Coronary artery (tissue), 2 donors: ENCODE measurements at regions not wholly inside any gene's neighbourhood (a gene's known extent, or its start where the extent isn't known, plus 50 kb on each side); places are given as distances from the start of the nearest gene placed in this dataset.
"Not testable (repeated sequence)": the region's sequence is repeated elsewhere in the genome, so short reads cannot be mapped to it uniquely, and the experiment has no call there.

Experiments used
- DNase-seq: peaks from one replicate; pipeline ENCODE4 v3.0.0-alpha.2; 2017; ENCODE audit warnings: low spot score
- H3K27ac ChIP-seq, 2 donors: fragments of 200-600 bp; sonication (generic); one replicate each; pipeline ENCODE4 v1.5.1; 2016 to 2019
- H3K4me3 ChIP-seq: fragments of 200-600 bp; sonication (generic); 2 replicates; pipeline ENCODE4 v1.5.1; 2016; ENCODE audit warnings: mild to moderate bottlenecking, moderate library complexity
- TF ChIP-seq, protein P1 (sequence below): fragments of 200-600 bp; sonication (generic); IDR thresholded peaks from one replicate; pipeline ENCODE4 v1.5.1; 2019; ENCODE audit warnings: antibody characterized with exemption

DNA sequence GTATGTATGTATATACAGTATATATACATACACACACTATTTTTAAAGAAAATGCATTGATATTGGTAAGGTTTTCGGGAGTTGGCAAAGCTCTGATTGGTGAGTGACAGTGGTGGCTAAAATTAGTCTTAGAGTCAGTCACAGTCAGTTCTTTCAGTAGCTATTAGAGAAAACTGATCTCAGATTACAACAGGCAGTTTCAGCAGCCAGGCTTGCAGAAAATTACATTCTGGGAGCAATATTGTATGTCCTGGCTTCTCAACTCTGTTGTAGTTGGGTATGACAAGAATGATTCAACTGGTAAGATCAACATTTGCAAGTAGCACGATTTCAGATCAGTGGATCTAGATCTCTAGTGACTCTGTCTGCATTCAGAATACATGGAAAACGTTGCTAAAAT is 897.9 kb upstream of the AUTS2 start:
- TF ChIP-seq, protein P1, sequence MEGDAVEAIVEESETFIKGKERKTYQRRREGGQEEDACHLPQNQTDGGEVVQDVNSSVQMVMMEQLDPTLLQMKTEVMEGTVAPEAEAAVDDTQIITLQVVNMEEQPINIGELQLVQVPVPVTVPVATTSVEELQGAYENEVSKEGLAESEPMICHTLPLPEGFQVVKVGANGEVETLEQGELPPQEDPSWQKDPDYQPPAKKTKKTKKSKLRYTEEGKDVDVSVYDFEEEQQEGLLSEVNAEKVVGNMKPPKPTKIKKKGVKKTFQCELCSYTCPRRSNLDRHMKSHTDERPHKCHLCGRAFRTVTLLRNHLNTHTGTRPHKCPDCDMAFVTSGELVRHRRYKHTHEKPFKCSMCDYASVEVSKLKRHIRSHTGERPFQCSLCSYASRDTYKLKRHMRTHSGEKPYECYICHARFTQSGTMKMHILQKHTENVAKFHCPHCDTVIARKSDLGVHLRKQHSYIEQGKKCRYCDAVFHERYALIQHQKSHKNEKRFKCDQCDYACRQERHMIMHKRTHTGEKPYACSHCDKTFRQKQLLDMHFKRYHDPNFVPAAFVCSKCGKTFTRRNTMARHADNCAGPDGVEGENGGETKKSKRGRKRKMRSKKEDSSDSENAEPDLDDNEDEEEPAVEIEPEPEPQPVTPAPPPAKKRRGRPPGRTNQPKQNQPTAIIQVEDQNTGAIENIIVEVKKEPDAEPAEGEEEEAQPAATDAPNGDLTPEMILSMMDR = no peak
- Histone ChIP-seq H3K4me3 (no peak overlapping the region), H3K27ac (no peak overlapping the region)
- DNase-seq = no peak

DNA sequence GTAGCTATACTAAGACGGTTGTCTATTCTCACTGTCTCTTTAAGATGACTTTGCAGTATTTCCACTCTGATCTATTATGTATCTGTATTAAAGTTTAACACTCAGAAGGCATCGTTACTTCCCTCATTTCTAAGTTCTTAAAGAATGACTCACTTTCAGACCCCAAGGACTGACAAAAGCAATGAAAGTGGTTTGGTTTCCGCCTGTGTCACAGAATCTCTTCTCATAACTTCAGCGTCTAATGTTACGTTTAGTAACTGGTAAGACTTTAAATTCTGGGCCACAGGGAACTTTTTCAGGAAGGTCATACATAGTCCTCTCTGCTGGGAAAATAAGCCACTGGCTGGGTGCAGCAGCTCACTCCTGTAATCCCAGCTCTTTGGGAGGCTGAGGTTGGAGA is 892.0 kb upstream of the AUTS2 start:
- Histone ChIP-seq H3K4me3 (no peak overlapping the region), H3K27ac (no peak overlapping the region)
- TF ChIP-seq, protein P1 = no peak
- DNase-seq = no peak

DNA sequence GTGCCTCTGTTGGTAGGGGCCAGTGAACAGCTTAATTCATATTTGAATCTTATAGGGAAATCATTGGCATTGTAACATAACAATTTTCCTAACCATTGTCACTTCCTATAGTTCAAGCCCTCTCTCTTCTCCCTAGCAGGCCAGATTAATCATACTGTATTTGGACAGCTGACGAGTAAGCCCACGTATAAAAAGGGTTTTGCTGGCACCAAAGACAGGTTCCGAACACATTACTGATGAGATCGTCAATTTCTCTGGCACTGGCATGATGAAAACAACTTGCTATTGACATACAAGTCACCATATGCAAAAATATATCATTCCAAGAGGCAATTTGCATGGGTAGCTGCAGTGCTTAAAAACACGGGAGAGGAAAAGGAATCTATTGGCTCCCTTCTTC is 891.1 kb upstream of the AUTS2 start:
- Histone ChIP-seq H3K27ac (no peak overlapping the region), H3K4me3 (no peak overlapping the region)
- TF ChIP-seq, protein P1 = no peak
- no peak for DNase-seq

DNA sequence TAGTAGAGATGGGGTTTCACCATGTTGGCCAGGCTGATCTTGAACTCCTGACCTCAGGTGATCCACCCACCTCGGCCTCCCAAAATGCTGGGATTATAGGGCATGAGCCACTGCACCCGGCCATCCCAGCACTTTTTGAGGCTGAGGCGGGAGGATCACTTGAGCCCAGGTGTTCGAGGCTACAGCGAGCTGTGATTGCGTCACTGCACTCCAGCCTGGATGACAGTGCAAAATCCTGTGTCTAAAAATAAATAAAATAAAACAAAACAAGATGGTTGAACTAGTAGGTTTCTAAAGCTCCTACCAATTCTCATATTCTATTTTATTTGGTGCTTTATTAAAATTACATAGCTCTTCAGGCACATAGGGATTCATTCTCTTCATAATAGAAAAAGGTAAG is 890.3 kb upstream of the AUTS2 start:
- TF ChIP-seq, protein P1 = no peak
- no peak for DNase-seq
- Histone ChIP-seq H3K4me3 (no peak overlapping the region), H3K27ac (no peak overlapping the region)

DNA sequence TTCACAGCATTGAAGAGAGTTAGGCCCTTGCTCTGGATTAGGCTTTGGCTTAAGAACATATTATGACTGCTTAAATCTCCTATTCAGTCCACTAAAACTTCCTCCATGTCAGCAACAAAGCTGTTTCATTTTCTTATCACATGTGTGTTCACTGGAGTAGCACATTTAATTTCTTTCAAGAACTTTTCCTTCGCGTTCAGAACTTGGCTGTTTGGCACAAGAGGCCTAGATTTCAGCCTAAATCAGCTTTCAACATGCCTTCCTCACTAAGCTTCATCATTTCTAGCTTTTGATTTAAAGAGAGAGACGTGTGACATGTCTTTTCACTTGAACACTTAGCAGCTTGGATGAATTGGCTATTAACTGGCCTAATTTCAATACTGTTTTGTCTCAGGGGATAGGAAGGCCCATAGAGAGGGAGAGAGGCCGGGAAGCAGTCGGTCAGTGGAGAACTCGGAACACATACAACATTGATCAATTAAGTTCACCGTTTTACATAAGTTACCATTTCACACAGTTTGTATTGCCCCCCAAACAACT is 885.2 kb upstream of the AUTS2 start:
- TF ChIP-seq, protein P1 = no peak
- H3K27ac ChIP-seq = no peak overlapping the region
- DNase-seq = no peak
- H3K4me3 ChIP-seq = no peak overlapping the region

DNA sequence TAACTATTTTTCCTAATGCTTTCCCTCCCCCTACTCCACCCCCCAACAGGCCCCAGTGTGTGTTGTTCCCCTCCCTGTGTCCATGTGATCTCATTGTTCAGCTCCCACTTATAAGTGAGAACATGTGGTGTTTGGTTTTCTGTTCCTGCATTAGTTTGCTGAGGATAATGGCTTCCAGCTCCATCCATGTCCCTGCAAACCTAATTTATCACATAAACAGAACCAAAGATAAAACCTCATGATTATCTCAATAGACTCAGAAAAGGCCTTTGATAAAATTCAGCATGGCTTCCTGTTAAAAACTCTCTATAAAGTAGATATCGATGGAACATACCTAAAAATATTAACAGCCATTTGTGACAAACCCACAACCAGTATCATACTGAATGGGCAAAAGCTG is 884.1 kb upstream of the AUTS2 start:
- not testable (repeated sequence) for H3K4me3 ChIP-seq, DNase-seq, H3K27ac ChIP-seq

DNA sequence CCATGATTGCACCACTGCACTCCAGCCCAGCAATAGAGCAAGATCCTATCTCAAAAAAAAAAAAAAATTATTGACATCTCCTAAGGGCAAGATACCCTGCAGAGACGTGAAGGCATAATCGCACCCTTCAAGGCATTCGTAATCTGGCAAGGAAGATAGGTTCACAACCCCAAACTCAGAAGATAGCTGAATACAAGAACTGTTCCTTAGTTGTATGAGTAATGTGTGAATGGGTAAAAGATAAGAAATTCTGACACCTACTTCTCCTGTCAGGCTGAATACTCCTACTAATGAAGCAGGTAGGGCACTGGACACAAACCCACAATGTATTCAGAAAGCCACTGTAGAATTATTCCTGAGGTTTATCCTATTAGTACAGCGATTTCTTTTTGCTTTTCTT is 882.4 kb upstream of the AUTS2 start:
- Histone ChIP-seq H3K4me3 (no peak overlapping the region), H3K27ac (no peak overlapping the region)
- TF ChIP-seq, protein P1 = no peak
- no peak for DNase-seq

DNA sequence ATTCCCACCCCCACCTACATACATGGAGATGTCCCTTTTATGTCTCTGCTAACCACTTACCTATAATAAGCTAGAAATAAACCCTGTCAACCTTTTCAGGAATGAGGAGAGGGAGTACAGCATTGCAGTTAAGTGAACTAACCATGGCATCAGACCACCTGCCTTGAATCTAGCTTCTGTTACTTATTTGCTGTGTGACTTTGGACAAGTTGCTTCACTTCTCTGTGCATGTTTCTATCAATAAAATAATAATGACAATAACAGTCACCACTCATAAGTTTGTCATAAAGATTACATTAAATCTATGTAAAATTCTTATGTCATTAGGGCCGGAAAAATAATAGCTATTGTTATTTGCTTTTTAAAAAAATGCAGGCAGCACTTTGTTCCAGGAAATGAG is 881.1 kb upstream of the AUTS2 start:
- DNase-seq = no peak
- TF ChIP-seq, protein P1 = no peak
- Histone ChIP-seq H3K27ac (no peak overlapping the region), H3K4me3 (no peak overlapping the region)
